ENCODE measurements at regions not wholly inside any gene's neighbourhood (a gene's known extent, or its start where the extent isn't known, plus 50 kb on each side); places are given as distances from the start of the nearest gene placed in this dataset.

DNA sequence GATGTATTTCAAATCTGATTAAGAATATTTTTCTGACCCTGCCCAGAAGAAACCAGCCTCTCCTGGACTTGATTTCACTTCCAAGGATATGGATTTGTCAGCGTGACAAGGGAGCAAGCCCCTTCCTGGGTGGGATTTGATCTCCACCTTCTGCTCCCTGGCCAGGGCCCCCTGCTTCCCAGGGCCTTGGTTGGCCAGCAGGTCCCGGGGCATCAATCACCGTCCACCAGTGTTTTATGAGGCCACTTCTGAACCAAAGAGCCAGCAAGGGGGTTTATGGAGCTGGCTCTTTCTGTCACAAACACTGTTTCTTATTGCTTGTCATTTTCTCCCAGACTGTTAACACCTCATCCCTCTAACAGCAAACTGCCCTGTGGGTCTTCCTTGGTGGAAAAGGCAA lies 320.5 kb upstream of the SKOR2 start:
- TF ChIP-seq, protein P1, sequence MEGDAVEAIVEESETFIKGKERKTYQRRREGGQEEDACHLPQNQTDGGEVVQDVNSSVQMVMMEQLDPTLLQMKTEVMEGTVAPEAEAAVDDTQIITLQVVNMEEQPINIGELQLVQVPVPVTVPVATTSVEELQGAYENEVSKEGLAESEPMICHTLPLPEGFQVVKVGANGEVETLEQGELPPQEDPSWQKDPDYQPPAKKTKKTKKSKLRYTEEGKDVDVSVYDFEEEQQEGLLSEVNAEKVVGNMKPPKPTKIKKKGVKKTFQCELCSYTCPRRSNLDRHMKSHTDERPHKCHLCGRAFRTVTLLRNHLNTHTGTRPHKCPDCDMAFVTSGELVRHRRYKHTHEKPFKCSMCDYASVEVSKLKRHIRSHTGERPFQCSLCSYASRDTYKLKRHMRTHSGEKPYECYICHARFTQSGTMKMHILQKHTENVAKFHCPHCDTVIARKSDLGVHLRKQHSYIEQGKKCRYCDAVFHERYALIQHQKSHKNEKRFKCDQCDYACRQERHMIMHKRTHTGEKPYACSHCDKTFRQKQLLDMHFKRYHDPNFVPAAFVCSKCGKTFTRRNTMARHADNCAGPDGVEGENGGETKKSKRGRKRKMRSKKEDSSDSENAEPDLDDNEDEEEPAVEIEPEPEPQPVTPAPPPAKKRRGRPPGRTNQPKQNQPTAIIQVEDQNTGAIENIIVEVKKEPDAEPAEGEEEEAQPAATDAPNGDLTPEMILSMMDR (IDR thresholded peaks at IDR 0.05; ENCODE audit: poor library complexity): no peak
- TF ChIP-seq EZH2phosphoT487 (IDR thresholded peaks at IDR 0.05; ENCODE audit: low read depth, severe bottlenecking, unreplicated experiment): no peak

Data from hepatocyte (in vitro differentiated cells).